GM12864 (cell line): ENCODE measurements at regions not wholly inside any gene's neighbourhood (a gene's known extent, or its start where the extent isn't known, plus 50 kb on each side); places are given as distances from the start of the nearest gene placed in this dataset.

Experiments
- DNase-seq: peaks from one replicate; pipeline ENCODE4 v3.0.0-alpha.2; 2011; ENCODE audit warnings: low read depth
- H3K4me3 ChIP-seq: 2 replicates; pipeline ENCODE4 v1.5.1; 2011; ENCODE audit warnings: mild to moderate bottlenecking, low read depth, low read length, control low read depth
- CTCF ChIP-seq: IDR thresholded peaks from 2 replicates; pipeline ENCODE4 v1.5.1; 2011; ENCODE audit warnings: low read depth, mild to moderate bottlenecking, moderate library complexity, low read length, control low read depth, inconsistent platforms; ENCODE audit errors: missing control alignments

- no peak for DNase-seq
- H3K4me3 ChIP-seq, result no peak overlapping the region
- TF ChIP-seq CTCF, result no peak
Measured at GRCh38 chr5:5782402-5782801, 359.9 kb downstream of the ICE1 start.

GRCh38 chr5:5781335-5781734 is 358.9 kb downstream of the ICE1 start:
- TF ChIP-seq CTCF, result no peak
- no peak for DNase-seq
- no peak overlapping the region for H3K4me3 ChIP-seq

GRCh38 chr5:5780253-5780652 is 357.8 kb downstream of the ICE1 start:
- DNase-seq, result no peak
- TF ChIP-seq CTCF, result no peak
- H3K4me3 ChIP-seq, result no peak overlapping the region

GRCh38 chr5:5777013-5777412 is 354.5 kb downstream of the ICE1 start:
- DNase-seq, result no peak
- TF ChIP-seq CTCF, result no peak
- no peak overlapping the region for H3K4me3 ChIP-seq

- no peak for TF ChIP-seq CTCF
- H3K4me3 ChIP-seq, result no peak overlapping the region
- DNase-seq, result no peak
Measured at GRCh38 chr5:5772202-5772601, 349.7 kb downstream of the ICE1 start.

- DNase-seq, result no peak
- H3K4me3 ChIP-seq, result no peak overlapping the region
- TF ChIP-seq CTCF, result no peak
Measured at GRCh38 chr5:5770825-5771224, 348.3 kb downstream of the ICE1 start.

- no peak for DNase-seq
- no peak overlapping the region for H3K4me3 ChIP-seq
- TF ChIP-seq CTCF, result no peak
Measured at GRCh38 chr5:5767286-5767928, 344.9 kb downstream of the ICE1 start.
